Erythroblast (primary cell): ENCODE measurements at regions not wholly inside any gene's neighbourhood (a gene's known extent, or its start where the extent isn't known, plus 50 kb on each side); places are given as distances from the start of the nearest gene placed in this dataset.

Experiments
- GATA1 ChIP-seq: IDR thresholded peaks from 2 replicates; pipeline ENCODE4 v1.6.1; 2011; ENCODE audit warnings: low read depth, mild to moderate bottlenecking, control low read depth, low read length, moderate library complexity
- POLR2A ChIP-seq: IDR thresholded peaks from 2 replicates; pipeline ENCODE4 v1.6.1; 2011; ENCODE audit warnings: mild to moderate bottlenecking, low read length

DNA sequence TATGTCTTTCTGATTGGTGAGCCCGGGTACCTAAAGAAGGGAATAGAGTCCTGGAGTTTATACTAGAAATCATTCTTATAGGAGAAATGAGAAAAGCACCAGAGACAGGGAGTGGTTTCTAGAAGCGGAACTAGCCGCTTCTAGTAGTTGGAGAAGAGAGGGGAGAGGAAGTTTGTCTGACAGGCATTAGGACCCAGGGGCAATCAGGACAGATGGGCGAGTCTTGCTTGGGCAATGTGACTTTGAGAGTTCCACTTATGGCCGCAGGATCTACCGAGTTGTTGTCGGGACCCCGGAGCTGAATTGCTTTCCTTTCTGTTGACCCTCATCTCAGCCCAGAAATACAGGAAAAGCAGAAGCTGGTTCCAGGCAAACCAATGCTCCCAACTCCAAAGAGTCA lies 596.8 kb upstream of the CNTN5 start:
- TF ChIP-seq POLR2A = no peak
- TF ChIP-seq GATA1 = no peak
